Neuronal stem cell (in vitro differentiated cells): ENCODE measurements at regions not wholly inside any gene's neighbourhood (a gene's known extent, or its start where the extent isn't known, plus 50 kb on each side); places are given as distances from the start of the nearest gene placed in this dataset.

Source experiments
- DNase-seq: peaks from one replicate; pipeline ENCODE4 v3.0.0-alpha.2; 2013; ENCODE audit warnings: low spot score
- H2AFZ ChIP-seq: one replicate; pipeline ENCODE4 v1.6.1; 2013; ENCODE audit warnings: mild to moderate bottlenecking, low read length, inconsistent platforms
- H2AK5ac ChIP-seq: 2 replicates; pipeline ENCODE4 v1.6.1; 2013; ENCODE audit warnings: low read depth, mild to moderate bottlenecking, inconsistent platforms, low read length, moderate library complexity, mixed read lengths
- H2BK120ac ChIP-seq: 2 replicates; pipeline ENCODE4 v1.6.1; 2013; ENCODE audit warnings: low read depth, mild to moderate bottlenecking, inconsistent platforms, low read length, moderate library complexity, mixed read lengths
- H2BK12ac ChIP-seq: one replicate; pipeline ENCODE4 v1.6.1; 2013; ENCODE audit warnings: low read length, inconsistent platforms
- H2BK15ac ChIP-seq: 2 replicates; pipeline ENCODE4 v1.6.1; 2013; ENCODE audit warnings: mild to moderate bottlenecking, low read length, inconsistent platforms, mixed read lengths
- H2BK5ac ChIP-seq: one replicate; pipeline ENCODE4 v1.6.1; 2013; ENCODE audit warnings: inconsistent platforms, mild to moderate bottlenecking, low read length, moderate library complexity
- H3K14ac ChIP-seq: one replicate; pipeline ENCODE4 v1.6.1; 2013; ENCODE audit warnings: low read length, inconsistent platforms
- H3K18ac ChIP-seq: 2 replicates; pipeline ENCODE4 v1.6.1; 2013; ENCODE audit warnings: low read length, inconsistent platforms
- H3K23ac ChIP-seq: 2 replicates; pipeline ENCODE4 v1.6.1; 2013; ENCODE audit warnings: low read depth, mild to moderate bottlenecking, mixed read lengths, low read length, inconsistent platforms; ENCODE audit not compliant: poor library complexity
- H3K27ac ChIP-seq: replicated peaks from 3 replicates; pipeline ENCODE4 v1.5.1; 2013; ENCODE audit warnings: low read length, inconsistent platforms
- H3K27me3 ChIP-seq, 3 experiments: 2 replicates each; pipeline ENCODE4 v1.6.1; 2013; ENCODE audit warnings: low read length in 3 of 3, mild to moderate bottlenecking in 2 of 3, inconsistent platforms in 1 of 3, low read depth in 1 of 3, mixed read lengths in 1 of 3, moderate library complexity in 1 of 3; ENCODE audit not compliant: control insufficient read depth in 3 of 3, insufficient read depth in 3 of 3
- H3K36me3 ChIP-seq, 2 donors: replicated peaks in 1 of 2; 2 replicates each; pipeline ENCODE4 v1.6.1; 2013; ENCODE audit warnings: low read length in 2 of 2; ENCODE audit not compliant: control insufficient read depth in 2 of 2, insufficient read depth in 2 of 2
- H3K4ac ChIP-seq: 2 replicates; pipeline ENCODE4 v1.6.1; 2013; ENCODE audit warnings: inconsistent platforms, mild to moderate bottlenecking, low read length, moderate library complexity
- H3K4me1 ChIP-seq, 2 donors: 1 replicate in 1 of 2; 2 replicates in 1 of 2; pipeline ENCODE4 v1.6.1; 2013; ENCODE audit warnings: low read length in 2 of 2, low read depth in 1 of 2; ENCODE audit not compliant: control insufficient read depth in 2 of 2, insufficient read depth in 1 of 2
- H3K4me2 ChIP-seq: one replicate; pipeline ENCODE4 v1.6.1; 2013; ENCODE audit warnings: mild to moderate bottlenecking, low read length, inconsistent platforms; ENCODE audit not compliant: insufficient read depth, poor library complexity, severe bottlenecking
- H3K4me3 ChIP-seq, 2 donors: 2 replicates each; pipeline ENCODE4 v1.5.1; 2013; ENCODE audit warnings: low read length in 2 of 2, mild to moderate bottlenecking in 2 of 2, inconsistent platforms in 1 of 2, moderate library complexity in 1 of 2
- H3K79me1 ChIP-seq: one replicate; pipeline ENCODE4 v1.6.1; 2013; ENCODE audit warnings: low read depth, mild to moderate bottlenecking, inconsistent platforms, low read length, moderate library complexity
- H3K9ac ChIP-seq: one replicate; pipeline ENCODE4 v1.6.1; 2013; ENCODE audit warnings: mild to moderate bottlenecking, low read depth, low read length, inconsistent platforms; ENCODE audit not compliant: poor library complexity
- H3K9me3 ChIP-seq, 2 donors: replicated peaks in 1 of 2; 2 replicates each; pipeline versions ENCODE3 to v1.6.1; 2013; ENCODE audit warnings: low read length in 2 of 2, mild to moderate bottlenecking in 2 of 2, inconsistent platforms in 1 of 2, low read depth in 1 of 2, mixed read lengths in 1 of 2, moderate library complexity in 1 of 2; ENCODE audit not compliant: control insufficient read depth in 2 of 2, insufficient read depth in 1 of 2
- H4K8ac ChIP-seq: one replicate; pipeline ENCODE4 v1.6.1; 2013; ENCODE audit warnings: low read depth, mild to moderate bottlenecking, inconsistent platforms, low read length, moderate library complexity
- H4K91ac ChIP-seq: one replicate; pipeline ENCODE4 v1.6.1; 2013; ENCODE audit warnings: low read length, low read depth, mild to moderate bottlenecking, inconsistent platforms; ENCODE audit not compliant: poor library complexity
- WGBS, 2 donors: extraction: QIAGEN DNeasy Blood & Tissue Kit; methylation state at CpG; one replicate each; pipeline ENCODE4 v1.1.7; 2013; ENCODE audit warnings: missing lambda C conversion rate in 2 of 2, mixed read lengths in 1 of 2; ENCODE audit not compliant: insufficient read length in 2 of 2, insufficient replicate concordance in 1 of 2; ENCODE audit errors: extremely low coverage in 2 of 2; 5-methylcytosine and 5-hydroxymethylcytosine counted together

- no peak overlapping the region for H4K91ac ChIP-seq
- no peak overlapping the region for H2BK120ac ChIP-seq
- no peak for DNase-seq
- no peaks in the 10 kb centered on the region for H3K79me1 ChIP-seq
- no CpG with 5 or more reads among the region's 1 CpG for WGBS, 2 donors
- peaks cover 0 to 2% of the 10 kb centered on the region in 2 donors for H3K9me3 ChIP-seq
- no peak overlapping the region for H3K9ac ChIP-seq
- H3K27me3 ChIP-seq, result no peaks in the 10 kb centered on the region
- H2AK5ac ChIP-seq, result no peak overlapping the region
- H3K23ac ChIP-seq, result no peak overlapping the region
- no peak overlapping the region for H2BK15ac ChIP-seq
- no peak overlapping the region for H3K4me3 ChIP-seq
- no peak overlapping the region for H3K27ac ChIP-seq
- no peak overlapping the region for H3K14ac ChIP-seq
- no peak overlapping the region for H4K8ac ChIP-seq
- no peak overlapping the region for H2BK12ac ChIP-seq
- no peak overlapping the region for H2BK5ac ChIP-seq
- no peaks in the 10 kb centered on the region for H3K4me1 ChIP-seq
- no peak overlapping the region for H3K18ac ChIP-seq
- H3K4ac ChIP-seq, result no peak overlapping the region
- no peaks in the 10 kb centered on the region for H3K36me3 ChIP-seq
- no peak overlapping the region for H3K4me2 ChIP-seq
- H2AFZ ChIP-seq, result no peak overlapping the region
These were observed 601.0 kb downstream of the PDCD6IP start for GRCh38 chr3:34399401-34399800.

- DNase-seq, result no peak
- Histone ChIP-seq H2AK5ac (no peak overlapping the region), H3K23ac (no peak overlapping the region), H3K14ac (no peak overlapping the region), H3K36me3 (no peaks in the 10 kb centered on the region), H3K9ac (no peak overlapping the region), H2BK120ac (no peak overlapping the region), H3K79me1 (no peaks in the 10 kb centered on the region), H2BK15ac (no peak overlapping the region), H3K4me1 (no peaks in the 10 kb centered on the region), H3K27me3 (no peaks in the 10 kb centered on the region), H4K8ac (no peak overlapping the region), H3K4me3 (no peak overlapping the region), H2BK12ac (no peak overlapping the region), H3K18ac (no peak overlapping the region), H2AFZ (no peak overlapping the region), H2BK5ac (no peak overlapping the region), H4K91ac (no peak overlapping the region), H3K4ac (no peak overlapping the region), H3K4me2 (no peak overlapping the region), H3K27ac (no peak overlapping the region), H3K9me3 (peaks cover 0 to 2% of the 10 kb centered on the region in 2 donors)
- WGBS, 2 donors, result no CpG with 5 or more reads among the region's 1 CpG
These were observed 606.7 kb downstream of the PDCD6IP start for GRCh38 chr3:34405159-34405558.

- Histone ChIP-seq H4K8ac (no peak overlapping the region), H2BK5ac (no peak overlapping the region), H3K27ac (no peak overlapping the region), H3K4me2 (no peak overlapping the region), H3K79me1 (no peaks in the 10 kb centered on the region), H3K9me3 (no peaks in the 10 kb centered on the region), H3K4me3 (no peak overlapping the region), H3K14ac (no peak overlapping the region), H3K36me3 (no peaks in the 10 kb centered on the region), H2AFZ (no peak overlapping the region), H3K27me3 (no peaks in the 10 kb centered on the region), H3K9ac (no peak overlapping the region), H2BK12ac (no peak overlapping the region), H3K23ac (no peak overlapping the region), H3K18ac (no peak overlapping the region), H2AK5ac (no peak overlapping the region), H2BK15ac (no peak overlapping the region), H4K91ac (no peak overlapping the region), H3K4ac (no peak overlapping the region), H3K4me1 (no peaks in the 10 kb centered on the region), H2BK120ac (no peak overlapping the region)
- no peak for DNase-seq
- no CpG with 5 or more reads among the region's 1 CpG for WGBS, 2 donors
These were observed 608.9 kb downstream of the PDCD6IP start for GRCh38 chr3:34407281-34407680.

GRCh38 chr3:34408088-34408487, 609.7 kb downstream of the PDCD6IP start:
- no peaks in the 10 kb centered on the region for H3K27me3 ChIP-seq
- no peak overlapping the region for H2AK5ac ChIP-seq
- H3K4me3 ChIP-seq, result no peak overlapping the region
- H3K79me1 ChIP-seq, result no peaks in the 10 kb centered on the region
- H4K8ac ChIP-seq, result no peak overlapping the region
- H3K9ac ChIP-seq, result no peak overlapping the region
- no peaks in the 10 kb centered on the region for H3K9me3 ChIP-seq
- H3K27ac ChIP-seq, result no peak overlapping the region
- H2BK5ac ChIP-seq, result no peak overlapping the region
- H3K23ac ChIP-seq, result no peak overlapping the region
- H2AFZ ChIP-seq, result no peak overlapping the region
- WGBS, 2 donors, result no CpG with 5 or more reads among the region's 3 CpGs
- H2BK15ac ChIP-seq, result no peak overlapping the region
- H3K14ac ChIP-seq, result no peak overlapping the region
- no peak overlapping the region for H3K18ac ChIP-seq
- no peaks in the 10 kb centered on the region for H3K36me3 ChIP-seq
- no peak overlapping the region for H2BK12ac ChIP-seq
- no peak overlapping the region for H4K91ac ChIP-seq
- no peak for DNase-seq
- no peaks in the 10 kb centered on the region for H3K4me1 ChIP-seq
- H3K4me2 ChIP-seq, result no peak overlapping the region
- no peak overlapping the region for H2BK120ac ChIP-seq
- no peak overlapping the region for H3K4ac ChIP-seq
